K562 (cell line): ENCODE measurements at regions not wholly inside any gene's neighbourhood (a gene's known extent, or its start where the extent isn't known, plus 50 kb on each side); places are given as distances from the start of the nearest gene placed in this dataset.

ENCODE experiments used
- ETV6 ChIP-seq, 3 experiments: fragments of 150-350 bp in 1 of 3; sonication (generic) in 1 of 3; formaldehyde crosslinking in 1 of 3; IDR thresholded peaks; 2 replicates each; pipeline versions ENCODE4 v1.6.1 to v1.8.0; 2014 to 2022; ENCODE audit warnings: borderline replicate concordance in 2 of 3, low read depth in 2 of 3, antibody characterized with exemption in 1 of 3, low read length in 1 of 3, mild to moderate bottlenecking in 1 of 3, missing genetic modification reagents in 1 of 3
- FIP1L1 ChIP-seq: fragments of 200-400 bp; formaldehyde crosslinking; IDR thresholded peaks from 2 replicates; pipeline ENCODE4 v1.6.1; 2018; ENCODE audit warnings: mild to moderate bottlenecking, low read depth, low read length; ENCODE audit not compliant: poor library complexity, severe bottlenecking
- HDAC2 ChIP-seq: fragments of 450-650 bp; IDR thresholded peaks from 2 replicates; pipeline ENCODE4 v1.6.1; 2016; ENCODE audit warnings: mild to moderate bottlenecking
- TF ChIP-seq, protein P1 (sequence below): fragments of 250-450 bp; sonication (Bioruptor Pico); IDR thresholded peaks from 2 replicates; pipeline ENCODE4 v1.5.0; 2022; ENCODE audit warnings: mild to moderate bottlenecking
- TF ChIP-seq, protein P2 (sequence below), 3 experiments: fragments of 200-800 bp in 1 of 3; sonication (Bioruptor generic) in 1 of 3; sonication (generic) in 1 of 3; formaldehyde crosslinking in 1 of 3; IDR thresholded peaks; 2 replicates each; pipeline versions ENCODE4 v1.6.1 to v1.8.0; 2016 to 2022; ENCODE audit warnings: mild to moderate bottlenecking in 2 of 3, missing compliant biosample characterization in 2 of 3, missing genetic modification characterization in 2 of 3, missing genetic modification reagents in 1 of 3
- TF ChIP-seq, protein P3 (sequence below): fragments of 450-650 bp; IDR thresholded peaks from 2 replicates; pipeline ENCODE4 v1.6.1; 2017; ENCODE audit warnings: antibody characterized with exemption

DNA sequence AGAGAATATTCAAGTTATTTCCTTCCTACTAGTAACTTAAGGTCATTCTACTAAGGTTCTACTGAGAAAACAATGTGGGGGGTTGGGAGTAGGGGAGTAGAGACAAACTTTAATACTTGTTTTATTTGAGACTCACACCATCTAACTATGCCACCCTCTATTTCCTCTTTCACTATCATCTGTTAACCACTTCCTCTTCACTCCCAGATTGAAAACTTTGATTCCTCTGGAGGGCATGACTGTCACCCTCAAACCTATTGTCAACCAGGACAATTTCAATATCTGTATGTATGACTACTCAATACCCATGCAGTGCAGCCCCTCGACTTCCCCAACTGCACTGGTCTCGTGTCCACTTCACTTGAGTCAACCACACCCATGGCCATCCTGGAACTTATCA lies 165.6 kb upstream of the POGK start (continued):
- TF ChIP-seq, protein P1, sequence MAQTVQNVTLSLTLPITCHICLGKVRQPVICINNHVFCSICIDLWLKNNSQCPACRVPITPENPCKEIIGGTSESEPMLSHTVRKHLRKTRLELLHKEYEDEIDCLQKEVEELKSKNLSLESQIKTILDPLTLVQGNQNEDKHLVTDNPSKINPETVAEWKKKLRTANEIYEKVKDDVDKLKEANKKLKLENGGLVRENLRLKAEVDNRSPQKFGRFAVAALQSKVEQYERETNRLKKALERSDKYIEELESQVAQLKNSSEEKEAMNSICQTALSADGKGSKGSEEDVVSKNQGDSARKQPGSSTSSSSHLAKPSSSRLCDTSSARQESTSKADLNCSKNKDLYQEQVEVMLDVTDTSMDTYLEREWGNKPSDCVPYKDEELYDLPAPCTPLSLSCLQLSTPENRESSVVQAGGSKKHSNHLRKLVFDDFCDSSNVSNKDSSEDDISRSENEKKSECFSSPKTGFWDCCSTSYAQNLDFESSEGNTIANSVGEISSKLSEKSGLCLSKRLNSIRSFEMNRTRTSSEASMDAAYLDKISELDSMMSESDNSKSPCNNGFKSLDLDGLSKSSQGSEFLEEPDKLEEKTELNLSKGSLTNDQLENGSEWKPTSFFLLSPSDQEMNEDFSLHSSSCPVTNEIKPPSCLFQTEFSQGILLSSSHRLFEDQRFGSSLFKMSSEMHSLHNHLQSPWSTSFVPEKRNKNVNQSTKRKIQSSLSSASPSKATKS (CRISPR knock-in tag) = no peak
- TF ChIP-seq, protein P2, sequence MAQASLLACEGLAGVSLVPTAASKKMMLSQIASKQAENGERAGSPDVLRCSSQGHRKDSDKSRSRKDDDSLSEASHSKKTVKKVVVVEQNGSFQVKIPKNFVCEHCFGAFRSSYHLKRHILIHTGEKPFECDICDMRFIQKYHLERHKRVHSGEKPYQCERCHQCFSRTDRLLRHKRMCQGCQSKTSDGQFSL (CRISPR knock-in tag; IDR thresholded peaks at IDR 0.05) = no peak
- TF ChIP-seq, protein P2 (tag; IDR thresholded peaks at IDR 0.05) = no peak
- TF ChIP-seq ETV6 (IDR thresholded peaks at IDR 0.05; ENCODE audit: borderline replicate concordance in 1 of 2, low read depth in 2 of 2, low read length in 1 of 2) = 0 out of 4 replicates have a peak, but pooled peaks of 1 of the 2 experiments have one; percentile 41
- no peak for TF ChIP-seq ETV6 (CRISPR knock-in tag; IDR thresholded peaks at IDR 0.05; ENCODE audit: borderline replicate concordance)
- 0 out of 2 replicates have a peak, but pooled peaks have one; percentile 35 for TF ChIP-seq HDAC2
- TF ChIP-seq, protein P3, sequence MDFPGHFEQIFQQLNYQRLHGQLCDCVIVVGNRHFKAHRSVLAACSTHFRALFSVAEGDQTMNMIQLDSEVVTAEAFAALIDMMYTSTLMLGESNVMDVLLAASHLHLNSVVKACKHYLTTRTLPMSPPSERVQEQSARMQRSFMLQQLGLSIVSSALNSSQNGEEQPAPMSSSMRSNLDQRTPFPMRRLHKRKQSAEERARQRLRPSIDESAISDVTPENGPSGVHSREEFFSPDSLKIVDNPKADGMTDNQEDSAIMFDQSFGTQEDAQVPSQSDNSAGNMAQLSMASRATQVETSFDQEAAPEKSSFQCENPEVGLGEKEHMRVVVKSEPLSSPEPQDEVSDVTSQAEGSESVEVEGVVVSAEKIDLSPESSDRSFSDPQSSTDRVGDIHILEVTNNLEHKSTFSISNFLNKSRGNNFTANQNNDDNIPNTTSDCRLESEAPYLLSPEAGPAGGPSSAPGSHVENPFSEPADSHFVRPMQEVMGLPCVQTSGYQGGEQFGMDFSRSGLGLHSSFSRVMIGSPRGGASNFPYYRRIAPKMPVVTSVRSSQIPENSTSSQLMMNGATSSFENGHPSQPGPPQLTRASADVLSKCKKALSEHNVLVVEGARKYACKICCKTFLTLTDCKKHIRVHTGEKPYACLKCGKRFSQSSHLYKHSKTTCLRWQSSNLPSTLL = no peak
- TF ChIP-seq FIP1L1 = no peak
